Heart left ventricle (tissue), 13 donors: ENCODE measurements at regions not wholly inside any gene's neighbourhood (a gene's known extent, or its start where the extent isn't known, plus 50 kb on each side); places are given as distances from the start of the nearest gene placed in this dataset.

Experiments
- POLR2A ChIP-seq, 2 donors: fragments of 450-650 bp; IDR thresholded peaks; one replicate each; pipeline ENCODE4 v1.6.1; 2017; ENCODE audit warnings: antibody characterized with exemption in 2 of 2, mild to moderate bottlenecking in 2 of 2, moderate library complexity in 2 of 2
- TF ChIP-seq, protein P1 (sequence below), 12 donors: fragments of 200-600 bp; sonication (generic) in 4 of 12; IDR thresholded peaks; one replicate each; pipeline versions ENCODE4 v1.5.0 to v1.8.0; 2018 to 2022; ENCODE audit warnings: antibody characterized with exemption in 12 of 12, mild to moderate bottlenecking in 5 of 12
- donor health status: ischemic (EF 13 %, LVEDD 7.1; RV severe dilation, severe dysfunction).
- donor health status: DM: no; HTN: yes; CAD: no.
- donor health status: DM: no; HTN: no; CAD: no.
- donor health status: ischemic (EF 25% LVEDD 6.9; RV normal size, moderate dysfunction).
- donor health status: ischemic (EF 25% LVEDD 5.7; RV mildly dilated, moderate dysfunction).
- donor health status: ischemic (EF 35%, LVEDD 5.7; RV mildly dilated, moderate dysfunction).
- donor health status: nonischemic (EF 11% LVEDD 7.7; RV severe dilation, severe dysfunction).
- donor health status: DM: yes; HTN: yes; CAD: no.
- donor health status: PGD.
- donor health status: ischemic (EF 29% LVEDD 5.4; RV normal size, mild dysfunction).
- donor health status: nonischemic (EF 23%, LVEDD 6.1; RV moderate dilation, normal function).

DNA sequence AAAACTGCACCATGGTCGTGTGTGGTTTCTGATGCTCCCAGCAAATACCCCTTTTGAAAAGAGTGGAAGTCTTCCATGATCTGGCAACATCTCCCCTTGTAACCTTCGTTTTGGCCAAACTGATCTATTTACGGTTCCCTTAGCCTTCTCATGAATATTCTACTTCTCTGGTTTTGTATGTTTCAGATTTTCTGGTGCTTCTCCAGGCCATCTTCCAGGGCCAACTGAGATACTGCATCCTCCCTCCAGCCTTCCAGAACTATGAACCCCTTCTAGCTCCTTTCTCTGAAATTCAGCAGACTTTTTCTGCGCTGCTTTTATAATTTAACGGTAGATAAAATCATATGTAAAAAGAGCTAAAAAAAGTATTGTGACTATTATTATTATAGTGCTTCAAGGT lies 97.7 kb downstream of the XCL2 start:
- TF ChIP-seq POLR2A (IDR thresholded peaks at IDR 0.05): no peak
- TF ChIP-seq, protein P1, sequence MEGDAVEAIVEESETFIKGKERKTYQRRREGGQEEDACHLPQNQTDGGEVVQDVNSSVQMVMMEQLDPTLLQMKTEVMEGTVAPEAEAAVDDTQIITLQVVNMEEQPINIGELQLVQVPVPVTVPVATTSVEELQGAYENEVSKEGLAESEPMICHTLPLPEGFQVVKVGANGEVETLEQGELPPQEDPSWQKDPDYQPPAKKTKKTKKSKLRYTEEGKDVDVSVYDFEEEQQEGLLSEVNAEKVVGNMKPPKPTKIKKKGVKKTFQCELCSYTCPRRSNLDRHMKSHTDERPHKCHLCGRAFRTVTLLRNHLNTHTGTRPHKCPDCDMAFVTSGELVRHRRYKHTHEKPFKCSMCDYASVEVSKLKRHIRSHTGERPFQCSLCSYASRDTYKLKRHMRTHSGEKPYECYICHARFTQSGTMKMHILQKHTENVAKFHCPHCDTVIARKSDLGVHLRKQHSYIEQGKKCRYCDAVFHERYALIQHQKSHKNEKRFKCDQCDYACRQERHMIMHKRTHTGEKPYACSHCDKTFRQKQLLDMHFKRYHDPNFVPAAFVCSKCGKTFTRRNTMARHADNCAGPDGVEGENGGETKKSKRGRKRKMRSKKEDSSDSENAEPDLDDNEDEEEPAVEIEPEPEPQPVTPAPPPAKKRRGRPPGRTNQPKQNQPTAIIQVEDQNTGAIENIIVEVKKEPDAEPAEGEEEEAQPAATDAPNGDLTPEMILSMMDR (IDR thresholded peaks at IDR 0.05): no peak
